RCC 7860 (cell line): ENCODE measurements at regions not wholly inside any gene's neighbourhood (a gene's known extent, or its start where the extent isn't known, plus 50 kb on each side); places are given as distances from the start of the nearest gene placed in this dataset.

ENCODE experiments used
- DNase-seq: peaks from one replicate; pipeline ENCODE4 v3.0.0-alpha.2; 2015; ENCODE audit warnings: low spot score
- FAIRE-seq: peaks from 2 replicates; lab custom pipeline; 2012; peaks lifted over from hg19 to GRCh38; lab: Jason Lieb, UNC

DNA sequence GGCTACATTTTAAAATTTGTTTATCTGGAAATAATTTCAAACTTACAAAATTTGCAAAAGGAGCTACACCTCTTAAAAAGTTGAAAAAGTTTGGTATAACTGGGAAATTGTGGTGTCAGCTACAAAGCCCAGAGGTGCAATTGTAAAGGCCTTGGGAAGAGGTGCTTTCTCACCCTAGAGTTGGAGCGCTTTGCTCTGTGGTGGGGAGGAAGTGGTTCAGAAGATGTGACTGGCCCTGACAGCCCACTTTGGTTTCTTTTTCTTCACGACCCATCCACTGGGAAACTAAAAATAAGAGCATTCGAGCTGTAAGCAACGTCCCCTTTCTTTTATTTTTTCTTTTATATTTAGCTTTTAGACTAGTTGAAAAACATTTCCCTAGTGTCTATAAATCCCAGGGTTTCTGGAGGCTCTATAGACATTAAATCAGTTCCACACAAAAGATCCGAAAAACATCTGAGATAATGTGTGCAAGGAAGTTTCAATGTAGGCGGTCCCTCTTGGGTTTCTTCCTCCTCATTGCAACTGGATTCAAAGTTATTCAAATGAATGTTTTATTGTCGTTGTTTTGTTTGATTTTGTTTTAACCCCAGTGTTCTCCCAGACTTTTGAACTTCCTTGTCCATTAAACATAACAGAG, 397.8 kb downstream of the KIF16B start:
- no peak for DNase-seq
- no peak for FAIRE-seq

DNA sequence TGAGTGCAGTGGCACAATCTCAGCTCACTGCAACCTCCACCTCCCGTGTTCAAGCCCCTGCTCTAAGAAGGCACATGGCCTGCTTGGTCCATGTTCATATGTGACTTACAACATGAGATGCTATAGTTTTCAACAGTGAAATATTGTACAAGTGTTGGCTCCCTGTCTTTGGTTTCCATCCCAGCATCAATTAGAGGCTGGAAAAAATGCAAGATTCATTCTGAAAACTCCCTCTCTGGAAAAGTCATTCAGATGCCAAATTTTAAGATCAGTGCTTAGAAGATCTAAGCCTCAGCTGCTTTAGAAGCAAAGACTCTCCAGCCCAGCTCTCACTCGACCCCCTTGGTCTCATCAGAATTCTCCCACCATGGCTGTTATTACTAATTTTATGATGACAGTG, 398.9 kb downstream of the KIF16B start:
- FAIRE-seq (no peak), DNase-seq (no peak)

- FAIRE-seq (no peak), DNase-seq (no peak)
Observed at GRCh38 chr20:16173044-16173443, 400.2 kb downstream of the KIF16B start.

GRCh38 chr20:16171180-16171579, 402.1 kb downstream of the KIF16B start:
- no peak for FAIRE-seq
- DNase-seq, result no peak

- DNase-seq, result no peak
- no peak for FAIRE-seq
Observed at GRCh38 chr20:16170406-16170971, 402.8 kb downstream of the KIF16B start.

- FAIRE-seq (no peak), DNase-seq (no peak)
Observed at GRCh38 chr20:16167423-16168130, 405.7 kb downstream of the KIF16B start.

DNA sequence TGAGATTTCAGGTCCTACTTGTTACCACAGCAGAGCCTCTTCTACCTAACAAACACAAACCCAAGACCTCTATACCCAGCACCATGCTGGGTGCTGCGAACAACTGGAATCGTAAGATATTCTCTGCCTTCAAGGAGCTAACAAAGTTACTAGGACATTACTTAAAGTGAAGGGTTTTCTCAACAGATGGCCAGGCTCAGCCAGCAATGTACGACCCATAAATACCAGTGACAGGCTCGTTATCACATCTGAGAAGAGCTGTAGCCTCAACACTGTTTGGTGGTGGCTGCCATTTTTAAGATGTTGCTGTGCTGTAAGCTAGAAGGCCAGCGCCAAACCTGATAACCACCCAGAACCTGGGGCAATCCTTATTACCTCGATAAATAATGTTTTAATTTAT, 406.5 kb downstream of the KIF16B start:
- DNase-seq, result no peak
- no peak for FAIRE-seq

DNA sequence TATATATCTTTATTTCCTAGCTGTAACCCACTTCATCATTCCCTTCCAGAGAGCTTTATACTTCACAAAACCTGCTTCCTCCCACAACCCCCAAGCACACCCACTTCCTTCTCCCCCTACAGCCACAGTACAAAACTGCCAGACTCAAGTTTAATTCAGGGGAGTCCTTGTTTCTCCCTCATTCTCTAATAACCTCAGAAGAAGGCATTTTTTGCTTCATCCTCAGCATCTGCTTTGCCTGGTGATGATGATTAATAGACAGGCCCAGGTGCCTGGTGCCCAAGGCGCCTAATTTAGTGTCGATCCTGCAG, 414.3 kb downstream of the KIF16B start:
- DNase-seq (no peak), FAIRE-seq (no peak)

GRCh38 chr20:16158090-16158975, 414.9 kb downstream of the KIF16B start:
- DNase-seq (no peak), FAIRE-seq (no peak)

DNA sequence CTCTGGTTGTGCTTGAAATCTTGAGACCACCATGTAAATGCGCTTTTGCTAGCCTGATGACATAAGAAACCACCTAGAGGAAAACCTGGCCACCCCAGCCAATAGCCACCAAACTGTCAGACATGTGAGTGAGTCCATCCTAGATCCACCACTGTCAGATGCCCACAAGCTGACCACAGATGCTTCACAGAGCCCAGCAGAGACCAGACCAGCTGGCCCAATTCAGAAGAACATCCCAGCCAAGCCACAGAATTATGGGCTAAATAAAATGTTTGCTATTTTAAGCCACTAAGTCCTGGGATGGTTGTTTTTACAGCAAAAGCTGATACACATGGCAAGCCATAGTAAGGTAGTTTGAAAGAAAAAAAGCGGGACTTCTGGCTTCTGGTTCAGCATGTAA, 425.3 kb downstream of the KIF16B start:
- FAIRE-seq, result no peak
- no peak for DNase-seq

GRCh38 chr20:16147216-16147615, 426.0 kb downstream of the KIF16B start:
- FAIRE-seq (no peak), DNase-seq (no peak)

DNA sequence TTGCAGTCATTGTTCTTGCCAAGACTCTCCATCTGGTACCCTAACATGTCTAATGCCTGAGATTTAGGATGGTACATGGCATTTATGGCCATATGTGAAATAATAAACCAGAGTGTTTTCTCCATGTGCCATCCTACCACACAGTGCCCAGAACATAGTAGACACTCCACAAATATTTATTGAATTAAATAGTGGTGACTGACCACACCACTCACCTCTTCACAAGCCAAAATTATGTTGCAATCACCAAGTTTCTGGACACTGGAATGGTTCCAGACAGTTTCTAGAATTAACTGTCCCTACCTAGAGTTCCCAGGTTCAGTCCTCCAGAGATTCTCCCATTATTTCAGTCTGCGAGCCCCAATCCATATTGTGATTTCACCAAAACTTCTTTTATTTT, 427.3 kb downstream of the KIF16B start:
- FAIRE-seq (no peak), DNase-seq (no peak)

- no peak for DNase-seq
- no peak for FAIRE-seq
Observed at GRCh38 chr20:16143596-16143995, 429.7 kb downstream of the KIF16B start.

DNA sequence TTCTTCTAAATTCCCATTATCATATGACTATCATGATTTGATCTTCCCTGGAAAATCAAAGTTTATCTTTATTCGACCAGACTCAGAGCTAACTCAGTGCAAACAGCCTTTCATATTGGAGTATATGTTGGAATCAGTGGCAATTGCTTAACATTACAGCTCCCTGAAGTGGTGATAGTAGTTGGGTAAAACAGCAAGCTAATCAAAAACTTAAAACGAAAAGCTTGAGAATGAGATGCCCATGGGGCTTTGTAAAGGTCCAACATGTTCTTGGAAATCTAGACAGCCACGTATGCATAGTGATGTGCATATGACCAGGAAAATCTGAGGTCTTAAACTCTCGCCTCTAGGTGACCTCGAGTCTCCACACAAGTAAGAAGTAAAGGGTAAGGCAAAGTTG, 437.6 kb downstream of the KIF16B start:
- DNase-seq, result no peak
- no peak for FAIRE-seq

- no peak for DNase-seq
Observed at GRCh38 chr20:16132036-16132798, 441.0 kb downstream of the KIF16B start.

GRCh38 chr20:16129411-16129810, 443.8 kb downstream of the KIF16B start:
- no peak for FAIRE-seq
- DNase-seq, result no peak

More at GRCh38 chr20:16132036-16132798, 441.0 kb downstream of the KIF16B start:
- FAIRE-seq, result no peak

GRCh38 chr20:16128538-16129106, 444.6 kb downstream of the KIF16B start:
- no peak for DNase-seq
- FAIRE-seq, result no peak

- no peak for FAIRE-seq
- DNase-seq, result no peak
Observed at GRCh38 chr20:16125816-16126215, 447.4 kb downstream of the KIF16B start.

GRCh38 chr20:16124911-16125776, 448.1 kb downstream of the KIF16B start:
- no peak for FAIRE-seq
- DNase-seq, result no peak

GRCh38 chr20:16124491-16124890, 448.8 kb downstream of the KIF16B start:
- FAIRE-seq (no peak), DNase-seq (no peak)
